NCI-H2029 treated with DMSO at 0.1 percent for 48 hours (cell line): ENCODE measurements at regions not wholly inside any gene's neighbourhood (a gene's known extent, or its start where the extent isn't known, plus 50 kb on each side); places are given as distances from the start of the nearest gene placed in this dataset.

Experiments used
- DNase-seq: peaks from one replicate; lab custom pipeline; 2025; lab: John Stamatoyannopoulos, UW

- DNase-seq = no peak
Measured at GRCh38 chr20:6693178-6693807, 74.2 kb upstream of the BMP2 start.

- no peak for DNase-seq
Measured at GRCh38 chr20:6692566-6693173, 74.8 kb upstream of the BMP2 start.

- DNase-seq = no peak
Measured at GRCh38 chr20:6691516-6691915, 76.0 kb upstream of the BMP2 start.

GRCh38 chr20:6689339-6689973 is 78.0 kb upstream of the BMP2 start:
- DNase-seq = no peak

GRCh38 chr20:6686171-6686570 is 81.3 kb upstream of the BMP2 start:
- DNase-seq = no peak

GRCh38 chr20:6685626-6686025 is 81.9 kb upstream of the BMP2 start:
- DNase-seq = no peak

- DNase-seq = no peak
Measured at GRCh38 chr20:6685181-6685582, 82.3 kb upstream of the BMP2 start.

- DNase-seq = no peak
Measured at GRCh38 chr20:6683021-6683977, 84.2 kb upstream of the BMP2 start.

GRCh38 chr20:6680854-6681253 is 86.6 kb upstream of the BMP2 start:
- no peak for DNase-seq

- DNase-seq = peak; percentile 38
Measured at GRCh38 chr20:6680441-6680840, 87.0 kb upstream of the BMP2 start.

- DNase-seq = no peak
Measured at GRCh38 chr20:6679086-6679485, 88.4 kb upstream of the BMP2 start.

GRCh38 chr20:6678101-6678500 is 89.4 kb upstream of the BMP2 start:
- DNase-seq = no peak

GRCh38 chr20:6674831-6675230 is 92.7 kb upstream of the BMP2 start:
- no peak for DNase-seq

GRCh38 chr20:6673071-6673470 is 94.4 kb upstream of the BMP2 start:
- DNase-seq = no peak

GRCh38 chr20:6671829-6672228 is 95.7 kb upstream of the BMP2 start:
- DNase-seq = no peak

- no peak for DNase-seq
Measured at GRCh38 chr20:6668546-6668945, 98.9 kb upstream of the BMP2 start.

- no peak for DNase-seq
Measured at GRCh38 chr20:6665621-6666355, 101.7 kb upstream of the BMP2 start.

- DNase-seq = no peak
Measured at GRCh38 chr20:6665161-6665560, 102.3 kb upstream of the BMP2 start.

- no peak for DNase-seq
Measured at GRCh38 chr20:6664574-6664973, 102.9 kb upstream of the BMP2 start.

GRCh38 chr20:6663751-6664388 is 103.6 kb upstream of the BMP2 start:
- DNase-seq = no peak

- DNase-seq = no peak
Measured at GRCh38 chr20:6663104-6663503, 104.4 kb upstream of the BMP2 start.
